ENCODE measurements at regions not wholly inside any gene's neighbourhood (a gene's known extent, or its start where the extent isn't known, plus 50 kb on each side); places are given as distances from the start of the nearest gene placed in this dataset.

DNA sequence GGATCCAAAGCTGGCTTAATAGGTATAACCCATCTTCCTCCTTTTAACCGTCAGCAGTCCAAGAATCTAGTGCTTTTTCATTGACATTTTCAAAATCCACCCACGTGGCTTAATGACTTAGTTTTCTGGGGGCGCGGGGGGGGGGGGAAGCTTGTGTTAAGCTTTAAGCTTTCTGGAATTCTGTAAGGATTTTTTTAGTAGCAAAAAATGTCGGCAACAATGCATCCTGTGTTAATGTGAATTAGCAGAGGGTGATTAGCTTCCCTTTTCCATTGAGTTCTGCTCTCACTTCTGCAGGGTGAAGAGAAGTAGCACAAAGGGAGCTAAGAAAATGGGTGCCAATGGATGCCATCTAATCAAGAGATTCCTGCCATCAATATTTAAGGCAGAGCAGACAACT lies 348.2 kb downstream of the SAMD5 start:
- WGBS, result 89% methylated on average over 5 of the region's 5 CpGs
- no peak overlapping the region for H3K4me3 ChIP-seq (ENCODE audit: low read length in 2 of 2)
- H3K27ac ChIP-seq (ENCODE audit: low read depth in 1 of 2, low read length in 1 of 2), result no peak overlapping the region
- no peaks in the 10 kb centered on the region for H3K9me3 ChIP-seq (ENCODE audit: control insufficient read depth in 2 of 2, insufficient read depth in 1 of 2, low read length in 1 of 2)
- H3K4me1 ChIP-seq (ENCODE audit: control insufficient read depth in 2 of 2, insufficient read depth in 2 of 2, low read length in 2 of 2), result no peaks in the 10 kb centered on the region
- no peaks in the 10 kb centered on the region for H3K27me3 ChIP-seq (ENCODE audit: control insufficient read depth in 2 of 2, insufficient read depth in 1 of 2, low read length in 1 of 2)
- no peak for DNase-seq (ENCODE audit: low read depth in 6 of 9, low spot score in 9 of 9)
- no peaks in the 10 kb centered on the region for H3K36me3 ChIP-seq (ENCODE audit: control insufficient read depth in 2 of 2, insufficient read depth in 2 of 2, low read length in 1 of 2)

DNA sequence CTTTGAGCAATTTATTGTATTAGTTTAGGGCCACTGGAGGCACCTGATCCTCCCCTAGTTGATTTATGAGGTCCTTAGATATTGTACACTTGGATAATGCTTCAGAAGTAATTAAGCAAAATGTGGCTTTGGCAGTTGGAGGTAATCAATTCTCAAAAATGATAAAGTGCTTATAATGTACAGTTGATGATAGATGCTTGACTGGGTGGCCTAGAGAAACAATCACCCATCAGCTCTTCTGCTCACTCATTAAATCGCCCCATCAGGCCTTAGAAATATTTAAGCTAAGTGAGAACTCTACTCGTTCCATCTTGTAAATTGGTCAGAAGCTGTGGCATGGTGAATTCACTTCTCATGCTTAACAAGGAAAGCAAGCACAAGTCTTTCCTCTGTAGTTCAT lies 349.9 kb downstream of the SAMD5 start:
- H3K4me3 ChIP-seq (ENCODE audit: low read length in 2 of 2), result no peak overlapping the region
- no peaks in the 10 kb centered on the region for H3K4me1 ChIP-seq (ENCODE audit: control insufficient read depth in 2 of 2, insufficient read depth in 2 of 2, low read length in 2 of 2)
- H3K36me3 ChIP-seq (ENCODE audit: control insufficient read depth in 2 of 2, insufficient read depth in 2 of 2, low read length in 1 of 2), result no peaks in the 10 kb centered on the region
- 91% methylated on average over 2 of the region's 2 CpGs for WGBS
- H3K9me3 ChIP-seq (ENCODE audit: control insufficient read depth in 2 of 2, insufficient read depth in 1 of 2, low read length in 1 of 2), result no peaks in the 10 kb centered on the region
- no peak overlapping the region for H3K27ac ChIP-seq (ENCODE audit: low read depth in 1 of 2, low read length in 1 of 2)
- H3K27me3 ChIP-seq (ENCODE audit: control insufficient read depth in 2 of 2, insufficient read depth in 1 of 2, low read length in 1 of 2), result no peaks in the 10 kb centered on the region
- no peak for DNase-seq (ENCODE audit: low read depth in 6 of 9, low spot score in 9 of 9)

- no peaks in the 10 kb centered on the region for H3K4me1 ChIP-seq (ENCODE audit: control insufficient read depth in 2 of 2, insufficient read depth in 2 of 2, low read length in 2 of 2)
- H3K27me3 ChIP-seq (ENCODE audit: control insufficient read depth in 2 of 2, insufficient read depth in 1 of 2, low read length in 1 of 2), result no peaks in the 10 kb centered on the region
- 83% methylated on average over 4 of the region's 4 CpGs for WGBS
- H3K36me3 ChIP-seq (ENCODE audit: control insufficient read depth in 2 of 2, insufficient read depth in 2 of 2, low read length in 1 of 2), result no peaks in the 10 kb centered on the region
- no peaks in the 10 kb centered on the region for H3K9me3 ChIP-seq (ENCODE audit: control insufficient read depth in 2 of 2, insufficient read depth in 1 of 2, low read length in 1 of 2)
- H3K4me3 ChIP-seq (ENCODE audit: low read length in 2 of 2), result no peak overlapping the region
- no peak overlapping the region for H3K27ac ChIP-seq (ENCODE audit: low read depth in 1 of 2, low read length in 1 of 2)
- no peak for DNase-seq (ENCODE audit: low read depth in 6 of 9, low spot score in 9 of 9)
Measured at GRCh38 chr6:147859071-147859470, 350.6 kb downstream of the SAMD5 start.

- H3K36me3 ChIP-seq (ENCODE audit: control insufficient read depth in 2 of 2, insufficient read depth in 2 of 2, low read length in 1 of 2), result no peaks in the 10 kb centered on the region
- H3K27me3 ChIP-seq (ENCODE audit: control insufficient read depth in 2 of 2, insufficient read depth in 1 of 2, low read length in 1 of 2), result no peaks in the 10 kb centered on the region
- WGBS, result 94% methylated on average over 2 of the region's 2 CpGs
Measured at GRCh38 chr6:147861696-147862095, 353.2 kb downstream of the SAMD5 start.

GRCh38 chr6:147867433-147868226 lies 359.1 kb downstream of the SAMD5 start:
- H3K27ac ChIP-seq (ENCODE audit: low read depth in 1 of 2, low read length in 1 of 2), result no peak overlapping the region
- H3K36me3 ChIP-seq (ENCODE audit: control insufficient read depth in 2 of 2, insufficient read depth in 2 of 2, low read length in 1 of 2), result no peaks in the 10 kb centered on the region
- H3K27me3 ChIP-seq (ENCODE audit: control insufficient read depth in 2 of 2, insufficient read depth in 1 of 2, low read length in 1 of 2), result no peaks in the 10 kb centered on the region
- no peak for DNase-seq (ENCODE audit: low read depth in 6 of 9, low spot score in 9 of 9)
- H3K4me1 ChIP-seq (ENCODE audit: control insufficient read depth in 2 of 2, insufficient read depth in 2 of 2, low read length in 2 of 2), result no peaks in the 10 kb centered on the region
- no peaks in the 10 kb centered on the region for H3K9me3 ChIP-seq (ENCODE audit: control insufficient read depth in 2 of 2, insufficient read depth in 1 of 2, low read length in 1 of 2)
- WGBS, result 96% methylated on average over 4 of the region's 4 CpGs
- no peak overlapping the region for H3K4me3 ChIP-seq (ENCODE audit: low read length in 2 of 2)

More at GRCh38 chr6:147861696-147862095, 353.2 kb downstream of the SAMD5 start:
- Histone ChIP-seq H3K9me3 (ENCODE audit: control insufficient read depth in 2 of 2, insufficient read depth in 1 of 2, low read length in 1 of 2) (no peaks in the 10 kb centered on the region), H3K27ac (ENCODE audit: low read depth in 1 of 2, low read length in 1 of 2) (no peak overlapping the region), H3K4me1 (ENCODE audit: control insufficient read depth in 2 of 2, insufficient read depth in 2 of 2, low read length in 2 of 2) (no peaks in the 10 kb centered on the region), H3K4me3 (ENCODE audit: low read length in 2 of 2) (no peak overlapping the region)
- peak in 1 of 9 donors; percentile 2 for DNase-seq (ENCODE audit: low read depth in 6 of 9, low spot score in 9 of 9)

- H3K4me3 ChIP-seq (ENCODE audit: low read length in 2 of 2), result no peak overlapping the region
- DNase-seq (ENCODE audit: low read depth in 6 of 9, low spot score in 9 of 9), result no peak
- H3K27me3 ChIP-seq (ENCODE audit: control insufficient read depth in 2 of 2, insufficient read depth in 1 of 2, low read length in 1 of 2), result no peaks in the 10 kb centered on the region
- H3K27ac ChIP-seq (ENCODE audit: low read depth in 1 of 2, low read length in 1 of 2), result no peak overlapping the region
- no peaks in the 10 kb centered on the region for H3K4me1 ChIP-seq (ENCODE audit: control insufficient read depth in 2 of 2, insufficient read depth in 2 of 2, low read length in 2 of 2)
- H3K36me3 ChIP-seq (ENCODE audit: control insufficient read depth in 2 of 2, insufficient read depth in 2 of 2, low read length in 1 of 2), result no peaks in the 10 kb centered on the region
- WGBS, result 6% methylated on average over 2 of the region's 2 CpGs
- no peaks in the 10 kb centered on the region for H3K9me3 ChIP-seq (ENCODE audit: control insufficient read depth in 2 of 2, insufficient read depth in 1 of 2, low read length in 1 of 2)
Measured at GRCh38 chr6:147868427-147869190, 360.1 kb downstream of the SAMD5 start.

DNA sequence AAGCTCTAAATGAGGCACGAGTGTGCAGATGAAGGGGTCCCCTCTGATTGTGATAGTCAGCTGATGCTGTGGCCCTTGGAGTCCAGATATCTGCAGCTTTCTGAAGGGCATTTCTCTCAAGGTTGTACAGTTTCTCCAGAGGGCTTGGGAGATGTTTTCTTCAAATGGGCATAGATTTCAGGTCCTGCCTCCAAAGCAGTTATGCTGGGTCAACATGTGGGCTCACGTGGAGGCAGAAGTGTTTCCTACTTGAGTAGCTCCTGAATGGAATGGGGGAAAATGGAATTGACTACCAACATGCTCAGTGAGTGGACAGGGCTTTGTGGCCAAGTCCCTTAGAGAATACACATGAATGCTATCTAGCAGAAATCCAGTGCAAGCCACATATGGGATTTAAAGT lies 360.7 kb downstream of the SAMD5 start:
- Histone ChIP-seq H3K9me3 (ENCODE audit: control insufficient read depth in 2 of 2, insufficient read depth in 1 of 2, low read length in 1 of 2) (no peaks in the 10 kb centered on the region), H3K4me3 (ENCODE audit: low read length in 2 of 2) (no peak overlapping the region), H3K27ac (ENCODE audit: low read depth in 1 of 2, low read length in 1 of 2) (no peak overlapping the region), H3K27me3 (ENCODE audit: control insufficient read depth in 2 of 2, insufficient read depth in 1 of 2, low read length in 1 of 2) (no peaks in the 10 kb centered on the region), H3K36me3 (ENCODE audit: control insufficient read depth in 2 of 2, insufficient read depth in 2 of 2, low read length in 1 of 2) (no peaks in the 10 kb centered on the region), H3K4me1 (ENCODE audit: control insufficient read depth in 2 of 2, insufficient read depth in 2 of 2, low read length in 2 of 2) (no peaks in the 10 kb centered on the region)
- DNase-seq (ENCODE audit: low read depth in 6 of 9, low spot score in 9 of 9), result no peak
- WGBS, result 66% methylated on average over 2 of the region's 2 CpGs

GRCh38 chr6:147869869-147870268 lies 361.4 kb downstream of the SAMD5 start:
- Histone ChIP-seq H3K27me3 (ENCODE audit: control insufficient read depth in 2 of 2, insufficient read depth in 1 of 2, low read length in 1 of 2) (no peaks in the 10 kb centered on the region), H3K4me1 (ENCODE audit: control insufficient read depth in 2 of 2, insufficient read depth in 2 of 2, low read length in 2 of 2) (no peaks in the 10 kb centered on the region), H3K4me3 (ENCODE audit: low read length in 2 of 2) (no peak overlapping the region), H3K36me3 (ENCODE audit: control insufficient read depth in 2 of 2, insufficient read depth in 2 of 2, low read length in 1 of 2) (no peaks in the 10 kb centered on the region), H3K27ac (ENCODE audit: low read depth in 1 of 2, low read length in 1 of 2) (no peak overlapping the region), H3K9me3 (ENCODE audit: control insufficient read depth in 2 of 2, insufficient read depth in 1 of 2, low read length in 1 of 2) (no peaks in the 10 kb centered on the region)
- 94% methylated on average over 5 of the region's 5 CpGs for WGBS
- DNase-seq (ENCODE audit: low read depth in 6 of 9, low spot score in 9 of 9), result no peak

- H3K36me3 ChIP-seq (ENCODE audit: control insufficient read depth in 2 of 2, insufficient read depth in 2 of 2, low read length in 1 of 2), result no peaks in the 10 kb centered on the region
- 80% methylated on average over 3 of the region's 4 CpGs for WGBS
- no peaks in the 10 kb centered on the region for H3K27me3 ChIP-seq (ENCODE audit: control insufficient read depth in 2 of 2, insufficient read depth in 1 of 2, low read length in 1 of 2)
- no peak for DNase-seq (ENCODE audit: low read depth in 6 of 9, low spot score in 9 of 9)
- H3K27ac ChIP-seq (ENCODE audit: low read depth in 1 of 2, low read length in 1 of 2), result no peak overlapping the region
- no peaks in the 10 kb centered on the region for H3K9me3 ChIP-seq (ENCODE audit: control insufficient read depth in 2 of 2, insufficient read depth in 1 of 2, low read length in 1 of 2)
- no peak overlapping the region for H3K4me3 ChIP-seq (ENCODE audit: low read length in 2 of 2)
- H3K4me1 ChIP-seq (ENCODE audit: control insufficient read depth in 2 of 2, insufficient read depth in 2 of 2, low read length in 2 of 2), result no peaks in the 10 kb centered on the region
Measured at GRCh38 chr6:147870506-147871110, 362.1 kb downstream of the SAMD5 start.

Data from thymus (tissue), 11 donors.